A673 (cell line): ENCODE measurements at regions not wholly inside any gene's neighbourhood (a gene's known extent, or its start where the extent isn't known, plus 50 kb on each side); places are given as distances from the start of the nearest gene placed in this dataset.

Experiments used
- BruUV-seq: library from RNA; stranded (reverse); fragments of 400-500 nt; replicated peaks from 2 replicates; lab custom pipeline; 2021; lab: Mats Ljungman, UMichigan
- CTCF ChIA-PET: fragments of 300-600 bp; sonication (Branson Sonifier 250); formaldehyde crosslinking; loops from one replicate; lab custom pipeline; 2022; ENCODE audit warnings: antibody characterized with exemption; lab: Charles Lee
- POLR2A ChIA-PET: fragments of 300-600 bp; sonication (Branson Sonifier 250); formaldehyde crosslinking; loops from one replicate; lab custom pipeline; 2022; ENCODE audit warnings: antibody characterized with exemption; ENCODE audit not compliant: low non-redundant PET; lab: Charles Lee
- DNase-seq: peaks from one replicate; pipeline ENCODE4 v3.0.0-alpha.2; 2015; ENCODE audit warnings: low spot score
- H3K27ac ChIP-seq: fragments of 200-600 bp; sonication (generic); 2 replicates; pipeline ENCODE4 v1.5.1; 2016; ENCODE audit warnings: mixed run types, low read depth, mild to moderate bottlenecking, mixed read lengths, antibody characterized with exemption, low read length; ENCODE audit not compliant: poor library complexity, severe bottlenecking
- H3K27me3 ChIP-seq: fragments of 200-600 bp; sonication (generic); replicated peaks from 2 replicates; pipeline ENCODE4 v1.6.1; 2017; ENCODE audit warnings: mixed run types, low read depth, mild to moderate bottlenecking, mixed read lengths, antibody characterized with exemption, low read length; ENCODE audit not compliant: insufficient read depth, poor library complexity
- H3K36me3 ChIP-seq: fragments of 200-600 bp; sonication (generic); 2 replicates; pipeline ENCODE4 v1.6.1; 2016; ENCODE audit warnings: mixed run types, mild to moderate bottlenecking, mixed read lengths, antibody characterized with exemption, low read length; ENCODE audit not compliant: insufficient read depth, poor library complexity, severe bottlenecking
- H3K4me1 ChIP-seq: fragments of 200-600 bp; sonication (generic); 2 replicates; pipeline ENCODE4 v1.6.1; 2017; ENCODE audit warnings: mixed run types, mild to moderate bottlenecking, mixed read lengths, antibody characterized with exemption, low read length; ENCODE audit not compliant: insufficient read depth, poor library complexity, severe bottlenecking
- H3K4me3 ChIP-seq: fragments of 200-600 bp; sonication (generic); 2 replicates; pipeline ENCODE4 v1.5.1; 2016; ENCODE audit warnings: low read depth, mixed run types, mild to moderate bottlenecking, mixed read lengths, low read length; ENCODE audit not compliant: poor library complexity, severe bottlenecking
- H3K9me3 ChIP-seq: fragments of 200-600 bp; sonication (generic); 2 replicates; pipeline ENCODE4 v1.6.1; 2016; ENCODE audit warnings: mixed run types, low read depth, mild to moderate bottlenecking, mixed read lengths, antibody characterized with exemption, low read length; ENCODE audit not compliant: poor library complexity, severe bottlenecking
- CTCF ChIP-seq: fragments of 300-800, 200-600 bp; sonication (generic); conservative IDR thresholded peaks from 2 replicates; pipeline ENCODE4 v1.5.1; 2017; ENCODE audit warnings: low read depth, mild to moderate bottlenecking, antibody characterized with exemption, low read length, moderate library complexity, mixed read lengths
- EZH2 ChIP-seq: fragments of 200-600 bp; sonication (generic); IDR thresholded peaks from 2 replicates; pipeline ENCODE4 v1.6.1; 2017; ENCODE audit warnings: borderline replicate concordance, low read depth, mild to moderate bottlenecking, mixed read lengths, antibody characterized with exemption, low read length; ENCODE audit not compliant: poor library complexity, severe bottlenecking
- intact Hi-C: fragments of 100-400 bp; cut with micrococcal nuclease; formaldehyde crosslinking; loops from one replicate; pipeline ENCODE4 v1.10.0; 2022; ENCODE audit not compliant: unreplicated experiment

- Histone ChIP-seq H3K36me3 (no peaks in the 10 kb centered on the region), H3K4me1 (no peaks in the 10 kb centered on the region), H3K4me3 (no peak overlapping the region), H3K27me3 (no peaks in the 10 kb centered on the region), H3K9me3 (no peaks in the 10 kb centered on the region), H3K27ac (no peak overlapping the region)
- BruUV-seq = no TSS peak
- ChIA-PET POLR2A (no interaction called here), CTCF (no interaction called here)
- DNase-seq = no peak
- no peak for TF ChIP-seq CTCF
- TF ChIP-seq EZH2 = no peak
- intact Hi-C loops = loop anchor here (10.0 kb wide), 2 partner anchors 265 to 345 kb away; no protein-coding TSS in a partner anchor
Measured at GRCh38 chr4:148999924-149000323, 557.7 kb upstream of the NR3C2 start.

- H3K9me3 ChIP-seq = no peaks in the 10 kb centered on the region
- ChIA-PET POLR2A (no interaction called here), CTCF (no interaction called here)
- peak; percentile 61 for TF ChIP-seq CTCF
- no peak for TF ChIP-seq EZH2
- H3K27me3 ChIP-seq = no peaks in the 10 kb centered on the region
- BruUV-seq = no TSS peak
- intact Hi-C loops = loop anchor here (10.0 kb wide), 1 partner anchor 346 kb away; no protein-coding TSS in a partner anchor
- H3K27ac ChIP-seq = no peak overlapping the region
- H3K36me3 ChIP-seq = no peaks in the 10 kb centered on the region
- no peaks in the 10 kb centered on the region for H3K4me1 ChIP-seq
- no peak overlapping the region for H3K4me3 ChIP-seq
- peak; percentile 64 for DNase-seq
Measured at GRCh38 chr4:148998719-148999118, 556.5 kb upstream of the NR3C2 start.

GRCh38 chr4:148986951-148987350, 544.7 kb upstream of the NR3C2 start:
- ChIA-PET POLR2A (no interaction called here), CTCF (no interaction called here)
- intact Hi-C loops = no loop called here
- Histone ChIP-seq H3K4me3 (no peak overlapping the region), H3K27me3 (no peaks in the 10 kb centered on the region), H3K4me1 (no peaks in the 10 kb centered on the region), H3K9me3 (no peaks in the 10 kb centered on the region), H3K36me3 (no peaks in the 10 kb centered on the region), H3K27ac (no peak overlapping the region)
- BruUV-seq = no TSS peak
- TF ChIP-seq CTCF = no peak
- no peak for TF ChIP-seq EZH2
- DNase-seq = no peak
